Endothelial cell of umbilical vein (primary cell): ENCODE measurements at regions not wholly inside any gene's neighbourhood (a gene's known extent, or its start where the extent isn't known, plus 50 kb on each side); places are given as distances from the start of the nearest gene placed in this dataset.

Source experiments
- BruUV-seq: library from RNA; stranded (reverse); fragments of 400-500 nt; replicated peaks from 2 replicates; lab custom pipeline; 2021; lab: Mats Ljungman, UMichigan
- CTCF ChIA-PET: fragments of 300-600, 350-600 bp; sonication (Branson Sonifier 250); formaldehyde crosslinking; loops from one replicate; lab custom pipeline; 2021; ENCODE audit warnings: antibody characterized with exemption, inconsistent platforms; lab: Charles Lee
- POLR2A ChIA-PET: fragments of 300-600, 350-600 bp; sonication (Branson Sonifier 250); formaldehyde crosslinking; loops from one replicate; lab custom pipeline; 2021; ENCODE audit warnings: antibody characterized with exemption, inconsistent platforms; lab: Charles Lee
- DNase-seq: peaks from one replicate; pipeline ENCODE4 v3.0.0-alpha.2; 2011; ENCODE audit warnings: low read depth, low spot score
- FAIRE-seq: peaks from 2 replicates; lab custom pipeline; 2011; peaks lifted over from hg19 to GRCh38; lab: Jason Lieb, UNC
- H2AFZ ChIP-seq: 2 replicates; pipeline ENCODE4 v1.6.0; 2012; ENCODE audit warnings: low read depth, low read length, control low read depth, inconsistent platforms
- H3K27ac ChIP-seq: 2 replicates; pipeline ENCODE4 v1.5.1; 2011; ENCODE audit warnings: low read depth, mild to moderate bottlenecking, control low read depth, low read length, moderate library complexity; ENCODE audit not compliant: insufficient read depth
- H3K27me3 ChIP-seq, 2 experiments: 2 replicates each; pipeline versions ENCODE4 v1.6.0 to v1.6.1; 2011; ENCODE audit warnings: low read length in 2 of 2, mixed read lengths in 1 of 2; ENCODE audit not compliant: control insufficient read depth in 2 of 2, insufficient read depth in 2 of 2
- H3K36me3 ChIP-seq, 2 experiments: 2 replicates in 1 of 2; 3 replicates in 1 of 2; pipeline ENCODE4 v1.5.1; 2011; ENCODE audit warnings: low read length in 2 of 2, mild to moderate bottlenecking in 1 of 2, moderate library complexity in 1 of 2; ENCODE audit not compliant: control insufficient read depth in 2 of 2, insufficient read depth in 2 of 2; ENCODE audit errors: extremely low read depth in 1 of 2
- H3K4me1 ChIP-seq: 3 replicates; pipeline ENCODE4 v1.5.1; 2011; ENCODE audit warnings: mild to moderate bottlenecking, low read length; ENCODE audit not compliant: control insufficient read depth, insufficient read depth; ENCODE audit errors: extremely low read depth
- H3K4me2 ChIP-seq: 2 replicates; pipeline ENCODE4 v1.6.1; 2011; ENCODE audit warnings: low read length, control low read depth, mixed read lengths; ENCODE audit not compliant: insufficient read depth
- H3K4me3 ChIP-seq, 3 experiments: fragments of 200-600 bp in 1 of 3; sonication (generic), shearing (Covaris generic) in 1 of 3; replicated peaks in 1 of 3; 2 replicates each; pipeline ENCODE4 v1.5.1; 2011 to 2016; ENCODE audit warnings: control low read depth in 3 of 3, low read length in 3 of 3, mild to moderate bottlenecking in 2 of 3, inconsistent platforms in 1 of 3, low read depth in 1 of 3, moderate library complexity in 1 of 3; ENCODE audit not compliant: insufficient read depth in 1 of 3
- H3K79me2 ChIP-seq: 2 replicates; pipeline ENCODE4 v1.6.0; 2012; ENCODE audit warnings: low read length, inconsistent platforms; ENCODE audit not compliant: control insufficient read depth, insufficient read depth
- H3K9ac ChIP-seq: replicated peaks from 2 replicates; pipeline ENCODE3; 2011; ENCODE audit warnings: low read length, control low read depth; ENCODE audit not compliant: insufficient read depth; ENCODE audit errors: extremely low read depth
- H3K9me1 ChIP-seq: replicated peaks from 3 replicates; pipeline ENCODE4 v1.6.0; 2011; ENCODE audit warnings: mild to moderate bottlenecking, low read length; ENCODE audit not compliant: control insufficient read depth, insufficient read depth; ENCODE audit errors: extremely low read depth
- H3K9me3 ChIP-seq: replicated peaks from 2 replicates; pipeline ENCODE4 v1.5.1; 2012; ENCODE audit warnings: low read length, inconsistent platforms; ENCODE audit not compliant: control insufficient read depth, insufficient read depth
- H4K20me1 ChIP-seq: replicated peaks from 2 replicates; pipeline ENCODE3; 2011; ENCODE audit warnings: mild to moderate bottlenecking, low read length; ENCODE audit not compliant: control insufficient read depth, insufficient read depth; ENCODE audit errors: extremely low read depth
- CTCF ChIP-seq, 2 donors: IDR thresholded peaks; 1 replicate in 1 of 2; 2 replicates in 1 of 2; pipeline ENCODE4 v1.5.1; 2011; ENCODE audit warnings: low read length in 2 of 2, mild to moderate bottlenecking in 2 of 2, moderate library complexity in 2 of 2, control low read depth in 1 of 2, inconsistent platforms in 1 of 2, low read depth in 1 of 2; ENCODE audit not compliant: insufficient read depth in 1 of 2; ENCODE audit errors: extremely low read depth in 1 of 2
- EZH2 ChIP-seq: IDR thresholded peaks from 2 replicates; pipeline ENCODE4 v1.6.1; 2012; ENCODE audit warnings: borderline replicate concordance, low read depth, mild to moderate bottlenecking, moderate library complexity, low read length, inconsistent platforms; ENCODE audit not compliant: severe bottlenecking
- FOS ChIP-seq: IDR thresholded peaks from 2 replicates; pipeline ENCODE4 v1.6.1; 2011; ENCODE audit warnings: mild to moderate bottlenecking, low read length, moderate library complexity, borderline replicate concordance; ENCODE audit not compliant: insufficient read depth
- GATA2 ChIP-seq: IDR thresholded peaks from 2 replicates; pipeline ENCODE4 v1.7.0; 2011; ENCODE audit warnings: low read depth, mild to moderate bottlenecking, moderate library complexity, mixed read lengths, low read length; ENCODE audit not compliant: insufficient read length, insufficient read depth
- JUN ChIP-seq: IDR thresholded peaks from 2 replicates; pipeline ENCODE4 v1.6.1; 2011; ENCODE audit warnings: borderline replicate concordance, low read depth; ENCODE audit not compliant: insufficient read length, insufficient read depth
- MAX ChIP-seq: IDR thresholded peaks from 2 replicates; pipeline ENCODE4 v1.6.1; 2011; ENCODE audit not compliant: insufficient read depth, insufficient read length
- MYC ChIP-seq: IDR thresholded peaks from one replicate; pipeline ENCODE4 v1.6.1; 2011; ENCODE audit warnings: mild to moderate bottlenecking, low read depth, low read length
- POLR2A ChIP-seq: IDR thresholded peaks from 2 replicates; pipeline ENCODE4 v1.6.1; 2012; ENCODE audit warnings: low read depth, mild to moderate bottlenecking, control low read depth, low read length
- POLR2AphosphoS5 ChIP-seq: IDR thresholded peaks from 2 replicates; pipeline ENCODE4 v1.6.1; 2012; ENCODE audit warnings: low read depth, mild to moderate bottlenecking, control low read depth, low read length, moderate library complexity; ENCODE audit not compliant: insufficient read depth
- dilution Hi-C: fragments of 300-500 bp; cut with MboI; formaldehyde crosslinking; loops from one replicate; pipeline ENCODE4 v1.15.0; 2019; ENCODE audit warnings: low sequenced_read_pairs; ENCODE audit not compliant: extremely low pct_ligation_motif_present
- intact Hi-C: fragments of 100-400 bp; cut with micrococcal nuclease; formaldehyde crosslinking; loops from one replicate; pipeline ENCODE4 v1.10.0; 2022

GRCh38 chr4:130293692-130294091, 1197.7 kb downstream of the C4orf33 start:
- intact Hi-C loops (no loop called here), dilution Hi-C loops (no loop called here)
- Histone ChIP-seq H4K20me1 (no peaks in the 10 kb centered on the region), H3K4me3 (no peak overlapping the region), H3K4me2 (no peak overlapping the region), H3K79me2 (no peaks in the 10 kb centered on the region), H3K9me3 (no peaks in the 10 kb centered on the region), H3K36me3 (no peaks in the 10 kb centered on the region), H3K27me3 (no peaks in the 10 kb centered on the region), H3K9me1 (no peaks in the 10 kb centered on the region), H3K4me1 (no peaks in the 10 kb centered on the region), H3K9ac (no peak overlapping the region), H2AFZ (no peak overlapping the region), H3K27ac (no peak overlapping the region)
- TF ChIP-seq FOS (no peak), JUN (no peak), POLR2AphosphoS5 (no peak), GATA2 (no peak), MAX (no peak), CTCF (IDR thresholded peaks at IDR 0.05; ENCODE audit: extremely low read depth in 1 of 2, insufficient read depth in 1 of 2, low read depth in 1 of 2, low read length in 2 of 2) (no peak), POLR2A (no peak), EZH2 (no peak), MYC (no peak)
- no peak for FAIRE-seq
- CTCF ChIA-PET = no interaction called here
- DNase-seq = no peak
- POLR2A ChIA-PET = no interaction called here
- BruUV-seq = no TSS peak
